Astrocyte of the cerebellum (primary cell): ENCODE measurements at regions not wholly inside any gene's neighbourhood (a gene's known extent, or its start where the extent isn't known, plus 50 kb on each side); places are given as distances from the start of the nearest gene placed in this dataset.

Experiments
- DNase-seq: peaks from one replicate; pipeline ENCODE4 v3.0.0-alpha.2; 2011; ENCODE audit warnings: low read depth
- H3K4me3 ChIP-seq: 2 replicates; pipeline ENCODE4 v1.5.1; 2011; ENCODE audit warnings: mild to moderate bottlenecking, low read depth, low read length, moderate library complexity
- in situ Hi-C: cut with HindIII; loops from 2 replicates; pipeline ENCODE4 v1.10.0; 2017; ENCODE audit warnings: low sequenced_read_pairs
- TF ChIP-seq, protein P1 (sequence below): IDR thresholded peaks from 2 replicates; pipeline ENCODE4 v1.5.1; 2012; ENCODE audit warnings: low read length, low read depth, moderate library complexity, mild to moderate bottlenecking; ENCODE audit errors: missing control alignments

DNA sequence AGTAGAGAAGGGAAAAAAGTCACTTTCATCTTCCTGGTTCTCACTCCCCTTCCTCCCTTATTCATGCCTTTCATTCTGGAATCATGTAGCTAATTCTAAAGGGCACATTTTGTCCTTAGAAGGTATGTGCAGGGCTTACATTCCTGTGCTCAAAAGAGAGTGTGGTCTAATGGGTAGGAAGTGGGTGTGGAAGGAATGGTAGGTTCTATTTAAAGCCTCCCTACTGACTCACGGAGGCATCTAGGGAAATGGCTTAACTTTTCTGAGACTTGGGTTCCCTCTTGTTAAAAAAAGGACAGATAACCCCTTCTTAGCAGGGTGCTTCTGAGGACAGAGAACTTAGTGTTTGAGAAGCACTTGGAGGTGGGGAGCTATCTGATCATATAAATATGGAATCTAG lies 249.3 kb upstream of the DUSP10 start:
- in situ Hi-C loops = no loop called here
- no peak overlapping the region for H3K4me3 ChIP-seq
- DNase-seq = no peak
- TF ChIP-seq, protein P1, sequence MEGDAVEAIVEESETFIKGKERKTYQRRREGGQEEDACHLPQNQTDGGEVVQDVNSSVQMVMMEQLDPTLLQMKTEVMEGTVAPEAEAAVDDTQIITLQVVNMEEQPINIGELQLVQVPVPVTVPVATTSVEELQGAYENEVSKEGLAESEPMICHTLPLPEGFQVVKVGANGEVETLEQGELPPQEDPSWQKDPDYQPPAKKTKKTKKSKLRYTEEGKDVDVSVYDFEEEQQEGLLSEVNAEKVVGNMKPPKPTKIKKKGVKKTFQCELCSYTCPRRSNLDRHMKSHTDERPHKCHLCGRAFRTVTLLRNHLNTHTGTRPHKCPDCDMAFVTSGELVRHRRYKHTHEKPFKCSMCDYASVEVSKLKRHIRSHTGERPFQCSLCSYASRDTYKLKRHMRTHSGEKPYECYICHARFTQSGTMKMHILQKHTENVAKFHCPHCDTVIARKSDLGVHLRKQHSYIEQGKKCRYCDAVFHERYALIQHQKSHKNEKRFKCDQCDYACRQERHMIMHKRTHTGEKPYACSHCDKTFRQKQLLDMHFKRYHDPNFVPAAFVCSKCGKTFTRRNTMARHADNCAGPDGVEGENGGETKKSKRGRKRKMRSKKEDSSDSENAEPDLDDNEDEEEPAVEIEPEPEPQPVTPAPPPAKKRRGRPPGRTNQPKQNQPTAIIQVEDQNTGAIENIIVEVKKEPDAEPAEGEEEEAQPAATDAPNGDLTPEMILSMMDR = no peak

DNA sequence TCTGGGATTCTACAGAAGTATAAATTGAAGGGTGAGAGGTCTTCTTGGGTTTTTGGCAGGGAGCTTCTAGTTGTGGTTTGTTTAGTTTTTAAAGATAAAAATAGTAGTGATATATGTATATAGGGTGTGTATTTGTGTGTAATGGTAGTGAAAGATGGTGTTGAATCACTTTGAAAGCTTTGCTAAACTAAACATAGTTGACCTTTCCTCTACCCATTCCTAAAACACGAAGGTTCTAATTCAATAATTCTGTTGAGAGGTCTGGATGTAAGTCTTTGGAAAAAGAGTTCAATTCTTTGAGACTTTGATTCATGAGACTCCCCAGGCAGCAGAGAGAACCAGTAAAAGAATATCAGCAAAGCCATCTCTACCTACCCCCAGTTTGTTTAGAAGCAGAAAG lies 247.9 kb upstream of the DUSP10 start:
- TF ChIP-seq, protein P1 = no peak
- no peak for DNase-seq
- no peak overlapping the region for H3K4me3 ChIP-seq
- in situ Hi-C loops = no loop called here

DNA sequence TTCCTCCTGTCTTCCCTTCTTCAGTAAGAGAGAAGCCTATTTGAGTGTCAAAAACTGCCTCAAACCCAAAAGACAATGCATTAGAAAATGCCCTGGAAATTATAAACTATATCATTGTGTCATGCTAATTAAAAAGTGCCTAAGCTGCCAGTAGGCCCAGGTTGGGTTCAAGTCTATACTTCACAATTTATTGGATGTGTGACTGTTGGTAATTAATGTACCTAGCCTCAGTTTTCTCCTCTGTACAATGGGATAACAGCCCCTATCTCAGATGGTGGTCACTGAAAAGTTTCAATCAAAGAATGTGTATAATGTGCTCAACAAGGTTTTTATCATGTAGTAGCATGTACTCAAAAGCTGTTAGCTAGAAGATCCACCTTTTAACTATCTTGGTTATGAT lies 246.9 kb upstream of the DUSP10 start:
- in situ Hi-C loops = no loop called here
- TF ChIP-seq, protein P1 = no peak
- no peak overlapping the region for H3K4me3 ChIP-seq
- DNase-seq = no peak

DNA sequence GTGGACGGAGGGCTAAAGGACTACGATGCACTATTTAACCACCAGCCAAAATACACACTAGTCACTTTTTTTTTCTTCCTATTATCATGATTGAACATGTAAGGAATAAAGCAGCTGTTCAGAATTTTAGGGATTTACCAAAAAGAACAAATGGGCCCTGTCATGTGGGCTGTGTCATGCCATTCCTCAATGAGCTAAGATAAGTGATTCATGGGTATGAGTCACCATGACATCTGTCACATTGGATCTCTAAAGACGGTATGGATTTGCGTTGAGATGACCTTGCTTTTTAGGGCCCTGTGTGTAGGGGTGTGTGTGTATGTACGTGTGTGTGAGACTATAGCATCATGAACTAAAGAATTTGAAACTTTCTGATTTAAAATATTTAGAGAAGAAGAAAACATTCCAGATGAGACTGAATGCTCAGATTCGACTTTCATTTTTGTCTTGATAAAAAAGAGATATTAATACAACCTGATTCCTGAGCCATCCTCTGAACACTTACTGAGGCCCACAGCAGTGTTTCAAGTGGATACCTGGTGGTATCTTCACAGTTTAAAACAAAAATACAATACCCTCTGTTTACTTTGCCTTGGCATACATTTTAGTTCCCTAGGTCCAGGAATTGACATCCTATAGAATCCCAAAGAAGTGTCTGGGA lies 246.1 kb upstream of the DUSP10 start:
- H3K4me3 ChIP-seq = no peak overlapping the region
- in situ Hi-C loops = no loop called here
- TF ChIP-seq, protein P1 = no peak
- DNase-seq = no peak

DNA sequence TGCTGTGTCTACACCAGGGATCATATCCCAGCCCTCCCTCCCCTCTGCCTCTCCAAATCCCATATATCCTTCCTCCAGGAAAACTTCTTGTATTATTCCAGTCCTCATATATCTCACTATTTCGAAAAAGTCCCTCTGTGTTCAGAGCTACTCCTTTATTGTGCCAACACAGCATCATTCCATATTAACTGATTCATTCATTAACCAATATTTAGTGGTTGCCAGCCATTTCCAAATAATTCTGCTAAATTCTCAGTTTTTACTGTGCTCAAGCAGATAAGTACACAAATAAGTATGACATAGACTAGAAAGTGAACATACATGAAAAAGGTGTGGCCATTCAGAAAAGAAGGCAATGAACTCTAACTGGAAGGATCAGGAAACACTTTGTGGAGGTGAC lies 241.6 kb upstream of the DUSP10 start:
- TF ChIP-seq, protein P1 = no peak
- no peak overlapping the region for H3K4me3 ChIP-seq
- no peak for DNase-seq
- in situ Hi-C loops = no loop called here

DNA sequence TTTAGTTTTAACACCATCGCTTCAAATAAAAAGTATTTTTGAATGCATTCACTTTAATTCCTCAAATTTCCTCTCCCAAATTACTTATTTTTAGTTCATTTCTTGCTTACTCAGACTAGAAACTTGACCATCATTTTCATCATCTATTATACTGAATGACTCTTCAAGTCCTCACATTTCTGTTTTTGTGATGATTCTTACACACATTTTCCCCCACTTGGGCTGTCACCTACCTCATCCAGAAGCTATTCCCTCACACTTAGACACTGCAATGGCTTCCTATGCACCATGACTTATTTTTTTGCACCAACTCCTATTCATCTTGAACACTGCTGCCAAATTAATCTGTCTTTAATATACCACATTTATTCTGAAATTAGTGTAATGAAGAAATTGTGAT lies 239.6 kb upstream of the DUSP10 start:
- H3K4me3 ChIP-seq = no peak overlapping the region
- TF ChIP-seq, protein P1 = no peak
- in situ Hi-C loops = no loop called here
- no peak for DNase-seq
